Nephron (organoid): ENCODE measurements at regions not wholly inside any gene's neighbourhood (a gene's known extent, or its start where the extent isn't known, plus 50 kb on each side); places are given as distances from the start of the nearest gene placed in this dataset.

Source experiments
- H3K27ac Mint-ChIP-seq, 3 experiments: 2 replicates each; pipeline ENCODE4 v1.8.0; 2020; ENCODE audit warnings: mixed read lengths in 3 of 3, mild to moderate bottlenecking in 2 of 3, moderate library complexity in 1 of 3
- H3K27me3 Mint-ChIP-seq: 2 replicates; pipeline ENCODE4 v1.8.0; 2021; ENCODE audit warnings: low read depth, mild to moderate bottlenecking, moderate library complexity, mixed read lengths
- H3K36me3 Mint-ChIP-seq: 2 replicates; pipeline ENCODE4 v1.8.0; 2020; ENCODE audit warnings: low read depth, mixed read lengths
- H3K4me1 Mint-ChIP-seq: 2 replicates; pipeline ENCODE4 v1.8.0; 2020; ENCODE audit warnings: mixed read lengths
- H3K4me3 Mint-ChIP-seq, 3 experiments: 2 replicates each; pipeline ENCODE4 v1.8.0; 2020; ENCODE audit warnings: mild to moderate bottlenecking in 3 of 3, mixed read lengths in 3 of 3, moderate library complexity in 2 of 3
- H3K9me3 Mint-ChIP-seq: 2 replicates; pipeline ENCODE4 v1.8.0; 2020; ENCODE audit warnings: mixed read lengths
- TF ChIP-seq, protein P1 (sequence below), 3 experiments: fragments of 200-600 bp; sonication (generic); IDR thresholded peaks; one replicate each; pipeline ENCODE4 v1.5.0; 2021; ENCODE audit warnings: antibody characterized with exemption in 3 of 3; ENCODE audit not compliant: unreplicated experiment in 3 of 3

DNA sequence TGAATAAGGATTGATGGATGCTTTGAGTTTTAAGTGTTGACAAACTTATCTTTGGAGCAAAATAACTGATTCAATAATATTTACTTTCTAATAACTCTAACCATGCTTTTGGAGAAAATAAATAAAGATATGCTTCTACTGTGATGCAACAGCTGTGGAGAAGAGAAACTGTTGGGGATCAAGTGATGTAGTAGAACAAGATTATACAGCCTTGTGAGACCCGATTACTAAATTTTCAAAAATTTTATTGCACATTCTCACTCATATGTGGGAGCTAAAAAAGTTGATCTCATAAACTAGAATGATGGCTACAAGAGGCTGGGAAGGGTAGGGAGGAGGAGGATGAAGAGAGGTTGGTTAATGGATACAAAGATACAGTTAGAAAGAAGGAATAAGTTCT, 85.5 kb upstream of the OXGR1 start:
- no peak overlapping the region for H3K27ac Mint-ChIP-seq
- no peak overlapping the region for H3K4me3 Mint-ChIP-seq
- H3K4me1 Mint-ChIP-seq = no peaks in the 10 kb centered on the region
- no peaks in the 10 kb centered on the region for H3K27me3 Mint-ChIP-seq
- peaks cover 5% of the 10 kb centered on the region for H3K9me3 Mint-ChIP-seq
- TF ChIP-seq, protein P1, sequence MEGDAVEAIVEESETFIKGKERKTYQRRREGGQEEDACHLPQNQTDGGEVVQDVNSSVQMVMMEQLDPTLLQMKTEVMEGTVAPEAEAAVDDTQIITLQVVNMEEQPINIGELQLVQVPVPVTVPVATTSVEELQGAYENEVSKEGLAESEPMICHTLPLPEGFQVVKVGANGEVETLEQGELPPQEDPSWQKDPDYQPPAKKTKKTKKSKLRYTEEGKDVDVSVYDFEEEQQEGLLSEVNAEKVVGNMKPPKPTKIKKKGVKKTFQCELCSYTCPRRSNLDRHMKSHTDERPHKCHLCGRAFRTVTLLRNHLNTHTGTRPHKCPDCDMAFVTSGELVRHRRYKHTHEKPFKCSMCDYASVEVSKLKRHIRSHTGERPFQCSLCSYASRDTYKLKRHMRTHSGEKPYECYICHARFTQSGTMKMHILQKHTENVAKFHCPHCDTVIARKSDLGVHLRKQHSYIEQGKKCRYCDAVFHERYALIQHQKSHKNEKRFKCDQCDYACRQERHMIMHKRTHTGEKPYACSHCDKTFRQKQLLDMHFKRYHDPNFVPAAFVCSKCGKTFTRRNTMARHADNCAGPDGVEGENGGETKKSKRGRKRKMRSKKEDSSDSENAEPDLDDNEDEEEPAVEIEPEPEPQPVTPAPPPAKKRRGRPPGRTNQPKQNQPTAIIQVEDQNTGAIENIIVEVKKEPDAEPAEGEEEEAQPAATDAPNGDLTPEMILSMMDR (IDR thresholded peaks at IDR 0.05; ENCODE audit: unreplicated experiment in 3 of 3) = no peak
- no peaks in the 10 kb centered on the region for H3K36me3 Mint-ChIP-seq

DNA sequence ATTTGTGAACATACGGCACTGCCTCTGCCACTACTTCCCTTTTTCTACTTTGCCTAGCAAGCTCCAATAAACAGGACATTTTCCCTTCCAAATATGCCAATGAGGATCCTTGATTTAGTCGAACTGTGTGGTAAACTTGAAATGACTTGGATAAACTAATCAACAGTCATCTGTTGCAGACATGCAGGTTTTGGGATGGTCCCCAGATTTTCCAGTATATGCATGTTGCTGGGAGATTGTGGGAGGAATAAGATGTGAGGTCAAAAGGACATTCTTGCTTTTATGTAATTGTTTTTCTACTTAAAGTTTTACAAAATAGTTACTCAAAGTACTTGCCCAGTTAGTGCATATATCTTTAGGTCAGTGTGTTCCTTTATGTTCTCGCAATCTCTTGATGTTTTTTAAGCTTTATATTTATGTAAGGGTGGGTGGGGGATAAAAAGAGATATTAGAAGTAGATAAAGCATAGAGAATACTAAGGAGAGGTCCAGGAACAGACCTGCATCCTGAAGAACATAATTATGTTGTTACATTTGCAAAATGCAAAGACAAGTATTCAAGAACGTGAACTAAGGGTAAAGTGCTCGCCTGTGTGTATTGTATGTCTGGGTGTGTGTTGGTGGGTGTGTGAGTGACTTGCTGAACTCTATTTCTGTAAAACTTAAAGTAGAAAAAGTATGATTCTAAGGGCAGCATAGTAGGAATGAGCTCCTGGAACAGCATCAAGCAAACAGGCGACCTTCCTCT, 88.4 kb upstream of the OXGR1 start:
- TF ChIP-seq, protein P1 (IDR thresholded peaks at IDR 0.05; ENCODE audit: unreplicated experiment in 3 of 3) = no peak
- Mint-ChIP-seq H3K4me3 (no peak overlapping the region), H3K9me3 (peaks cover 4% of the 10 kb centered on the region), H3K4me1 (no peaks in the 10 kb centered on the region), H3K36me3 (no peaks in the 10 kb centered on the region), H3K27ac (no peak overlapping the region), H3K27me3 (no peaks in the 10 kb centered on the region)

DNA sequence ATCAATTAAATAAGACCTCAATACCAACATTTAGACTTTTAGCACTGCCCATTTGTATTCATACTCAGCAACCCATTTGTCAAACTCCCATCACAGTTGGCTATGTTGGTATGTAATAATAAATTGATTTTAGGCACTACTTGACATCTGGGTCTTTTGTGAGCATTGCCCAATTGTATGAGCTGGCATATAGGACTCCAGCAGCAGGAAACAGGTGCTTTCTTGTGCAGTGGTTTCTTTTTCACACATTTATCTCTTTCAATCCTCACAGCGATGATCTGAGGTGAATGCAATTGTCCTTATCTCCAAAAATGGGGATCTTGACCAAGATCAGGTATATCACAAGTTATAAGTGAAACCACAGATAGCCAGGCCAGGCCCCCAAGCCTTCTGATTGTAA, 96.9 kb upstream of the OXGR1 start:
- Mint-ChIP-seq H3K4me1 (no peaks in the 10 kb centered on the region), H3K27me3 (no peaks in the 10 kb centered on the region), H3K27ac (no peak overlapping the region), H3K4me3 (no peak overlapping the region), H3K36me3 (no peaks in the 10 kb centered on the region), H3K9me3 (peaks cover 6% of the 10 kb centered on the region)
- TF ChIP-seq, protein P1 (IDR thresholded peaks at IDR 0.05; ENCODE audit: unreplicated experiment in 3 of 3) = no peak

DNA sequence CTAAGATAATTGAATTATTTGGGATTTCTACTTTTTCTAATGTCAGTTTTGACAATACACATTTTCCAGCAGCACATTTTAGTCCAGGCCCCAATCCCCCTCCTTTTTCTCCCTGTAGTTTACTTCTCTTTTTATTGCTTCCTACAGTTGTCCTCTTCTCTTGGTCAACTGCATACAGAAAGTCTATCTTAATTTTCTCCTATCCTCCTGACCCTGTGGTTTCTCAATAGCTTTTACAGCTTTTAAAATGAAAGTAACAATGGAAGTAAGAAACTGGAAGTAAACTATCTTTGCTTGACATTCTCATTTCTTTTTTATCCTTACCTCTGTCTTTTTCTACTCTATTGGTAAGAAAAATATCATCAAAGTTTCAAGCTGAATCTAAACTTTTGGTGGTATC, 106.5 kb upstream of the OXGR1 start:
- H3K9me3 Mint-ChIP-seq = peaks cover 6% of the 10 kb centered on the region
- H3K27ac Mint-ChIP-seq = no peak overlapping the region
- H3K36me3 Mint-ChIP-seq = no peaks in the 10 kb centered on the region
- H3K4me1 Mint-ChIP-seq = no peaks in the 10 kb centered on the region
- TF ChIP-seq, protein P1 (IDR thresholded peaks at IDR 0.05; ENCODE audit: unreplicated experiment in 3 of 3) = no peak
- H3K4me3 Mint-ChIP-seq = no peak overlapping the region
- no peaks in the 10 kb centered on the region for H3K27me3 Mint-ChIP-seq

DNA sequence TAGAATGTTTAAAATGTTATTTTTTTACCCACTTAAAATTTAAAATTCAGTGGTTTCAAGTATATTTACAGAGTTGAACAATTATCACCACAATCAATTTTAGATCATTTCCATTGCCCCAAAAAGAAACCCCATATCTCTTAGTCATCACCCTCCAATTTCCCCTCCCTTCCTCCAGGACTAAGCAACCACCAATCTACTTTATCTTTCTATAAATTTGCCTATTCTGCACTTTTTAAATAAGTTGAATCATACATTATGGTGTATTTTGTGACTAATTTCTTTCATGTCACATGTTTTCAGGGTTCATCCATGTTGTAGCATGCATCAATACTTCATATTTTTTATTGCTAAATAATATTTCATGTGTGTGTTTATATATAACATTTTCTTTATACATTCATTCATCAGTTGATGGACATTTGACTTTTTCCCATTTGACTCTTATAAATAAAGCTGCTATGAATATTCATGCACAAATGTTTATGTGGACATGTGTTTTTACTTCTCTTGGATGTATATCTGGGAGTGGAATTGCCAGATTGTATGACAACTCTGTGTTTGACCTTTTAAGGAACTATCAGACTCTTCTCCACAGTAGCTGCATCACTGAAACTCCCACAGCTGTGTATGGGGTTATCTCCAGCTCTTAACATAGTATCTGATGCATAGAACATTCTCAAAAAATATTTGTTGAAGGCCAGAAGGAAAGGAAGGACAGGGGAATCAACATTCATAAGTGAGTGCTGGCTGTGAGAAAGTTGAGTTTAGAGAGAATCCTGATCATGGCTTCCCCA, 107.8 kb upstream of the OXGR1 start:
- no peaks in the 10 kb centered on the region for H3K27me3 Mint-ChIP-seq
- TF ChIP-seq, protein P1 (IDR thresholded peaks at IDR 0.05; ENCODE audit: unreplicated experiment in 3 of 3) = no peak
- peaks cover 6% of the 10 kb centered on the region for H3K9me3 Mint-ChIP-seq
- H3K4me3 Mint-ChIP-seq = no peak overlapping the region
- no peak overlapping the region for H3K27ac Mint-ChIP-seq
- H3K4me1 Mint-ChIP-seq = no peaks in the 10 kb centered on the region
- no peaks in the 10 kb centered on the region for H3K36me3 Mint-ChIP-seq
